Omental fat pad (tissue), 3 donors: ENCODE measurements at regions not wholly inside any gene's neighbourhood (a gene's known extent, or its start where the extent isn't known, plus 50 kb on each side); places are given as distances from the start of the nearest gene placed in this dataset.

Experiments used
- ATAC-seq: fragments of 150-250 bp; one replicate; pipeline ENCODE4 v1.9.1; 2016; ENCODE audit warnings: mild to moderate bottlenecking, moderate library complexity; ENCODE audit not compliant: low FRiP score
- DNase-seq: peaks from one replicate; pipeline ENCODE4 v3.0.0-alpha.2; 2019; ENCODE audit warnings: low spot score
- TF ChIP-seq, protein P1 (sequence below), 3 donors: fragments of 450-650 bp; IDR thresholded peaks; one replicate each; pipeline ENCODE4 v1.5.1; 2016 to 2017; ENCODE audit warnings: antibody characterized with exemption in 3 of 3, mild to moderate bottlenecking in 3 of 3, moderate library complexity in 2 of 3

GRCh38 chr1:229851511-229851910, 215.5 kb upstream of the GALNT2 start:
- TF ChIP-seq, protein P1, sequence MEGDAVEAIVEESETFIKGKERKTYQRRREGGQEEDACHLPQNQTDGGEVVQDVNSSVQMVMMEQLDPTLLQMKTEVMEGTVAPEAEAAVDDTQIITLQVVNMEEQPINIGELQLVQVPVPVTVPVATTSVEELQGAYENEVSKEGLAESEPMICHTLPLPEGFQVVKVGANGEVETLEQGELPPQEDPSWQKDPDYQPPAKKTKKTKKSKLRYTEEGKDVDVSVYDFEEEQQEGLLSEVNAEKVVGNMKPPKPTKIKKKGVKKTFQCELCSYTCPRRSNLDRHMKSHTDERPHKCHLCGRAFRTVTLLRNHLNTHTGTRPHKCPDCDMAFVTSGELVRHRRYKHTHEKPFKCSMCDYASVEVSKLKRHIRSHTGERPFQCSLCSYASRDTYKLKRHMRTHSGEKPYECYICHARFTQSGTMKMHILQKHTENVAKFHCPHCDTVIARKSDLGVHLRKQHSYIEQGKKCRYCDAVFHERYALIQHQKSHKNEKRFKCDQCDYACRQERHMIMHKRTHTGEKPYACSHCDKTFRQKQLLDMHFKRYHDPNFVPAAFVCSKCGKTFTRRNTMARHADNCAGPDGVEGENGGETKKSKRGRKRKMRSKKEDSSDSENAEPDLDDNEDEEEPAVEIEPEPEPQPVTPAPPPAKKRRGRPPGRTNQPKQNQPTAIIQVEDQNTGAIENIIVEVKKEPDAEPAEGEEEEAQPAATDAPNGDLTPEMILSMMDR (IDR thresholded peaks at IDR 0.05): no peak
- no peak for ATAC-seq
- DNase-seq: no peak

DNA sequence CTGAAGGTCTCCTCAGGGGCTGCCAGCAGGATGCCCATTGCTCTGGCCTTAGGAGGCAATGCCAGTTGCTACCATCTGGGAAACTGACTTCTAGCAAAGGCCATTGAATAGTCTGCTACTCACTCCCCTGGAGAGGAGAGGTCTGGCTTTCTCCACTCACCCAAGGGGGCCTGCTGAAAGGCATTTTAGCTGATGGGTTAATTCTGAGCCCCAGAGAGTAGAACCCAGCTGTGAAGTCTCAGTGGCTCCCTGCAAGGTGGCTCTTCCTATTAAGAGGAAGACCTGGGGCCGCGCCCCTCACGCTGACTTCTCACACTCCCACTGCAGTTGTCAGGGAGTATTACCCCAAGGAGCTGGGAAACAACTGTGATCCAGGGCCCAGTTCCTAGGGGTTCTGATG, 213.3 kb upstream of the GALNT2 start:
- TF ChIP-seq, protein P1 (IDR thresholded peaks at IDR 0.05): no peak
- DNase-seq: no peak
- ATAC-seq: no peak

DNA sequence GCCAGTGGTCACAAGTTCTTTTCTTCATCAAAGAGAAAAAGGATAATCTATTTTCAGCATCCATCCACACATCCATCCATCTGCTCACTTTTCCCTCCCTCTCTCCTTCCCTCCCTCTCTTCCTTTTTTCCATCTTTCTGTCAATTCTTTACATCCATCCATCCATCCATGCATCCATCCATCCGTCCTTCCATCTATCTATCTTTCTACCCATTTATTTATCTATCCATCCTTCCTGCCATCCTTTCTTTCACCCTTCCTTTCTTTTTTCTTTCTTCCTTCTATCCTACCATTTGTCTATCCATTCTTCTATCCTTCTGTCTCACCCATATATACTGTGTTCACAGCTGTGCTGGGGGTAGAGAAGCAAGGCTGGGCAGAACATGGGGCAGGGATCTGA, 212.4 kb upstream of the GALNT2 start:
- DNase-seq (no peak), ATAC-seq (no peak)
- TF ChIP-seq, protein P1 (IDR thresholded peaks at IDR 0.05): no peak

DNA sequence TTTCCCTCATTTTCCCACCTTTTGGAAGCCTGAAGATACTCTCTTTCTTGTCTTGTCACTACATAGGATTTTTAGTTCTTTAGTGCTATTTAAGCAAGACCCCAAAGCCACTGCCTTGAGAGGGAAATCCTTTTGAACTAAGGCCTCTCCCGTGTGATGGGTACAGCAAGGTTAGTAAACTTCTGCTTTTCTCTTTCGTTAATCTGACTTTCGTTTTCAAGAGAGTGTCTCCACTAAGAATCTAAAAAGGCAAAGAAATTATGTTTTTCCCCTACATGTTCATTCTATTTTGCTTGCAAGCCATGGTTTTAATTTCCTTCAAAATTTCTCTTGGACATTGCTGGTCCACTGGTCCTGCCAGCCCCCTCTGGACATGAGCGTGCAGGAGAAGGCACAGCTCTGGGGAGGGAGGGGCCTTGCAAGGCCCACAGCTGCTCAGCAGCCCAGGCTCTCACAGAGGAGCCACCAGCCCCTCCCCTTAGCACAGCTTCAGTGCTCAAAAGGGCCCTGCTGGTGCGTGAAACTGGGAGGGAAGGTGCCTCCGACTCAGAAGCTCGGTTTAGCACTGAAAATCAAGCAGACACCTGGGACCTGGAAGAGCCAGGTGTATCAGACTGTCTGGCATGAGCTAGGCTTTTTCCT, 210.9 kb upstream of the GALNT2 start:
- ATAC-seq: no peak

DNA sequence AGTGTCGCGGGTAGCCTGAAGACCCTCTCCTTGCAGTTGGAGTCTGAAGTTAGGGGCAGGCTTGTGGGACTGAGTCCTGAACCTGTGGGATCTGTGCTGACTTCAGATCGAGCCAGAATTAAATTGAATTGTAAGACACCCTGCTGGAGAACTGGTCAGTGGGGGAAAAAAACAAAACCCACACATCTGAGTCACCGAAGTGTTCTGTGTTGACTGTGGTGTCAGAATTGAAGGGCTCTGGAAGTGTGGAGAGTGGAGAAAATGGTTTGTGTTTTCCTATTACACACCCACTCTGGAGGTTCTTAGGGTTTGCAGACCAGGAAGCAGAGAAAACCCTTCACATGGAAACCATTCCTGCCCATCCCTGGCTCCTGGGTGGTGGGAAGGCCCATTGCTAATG, 209.5 kb upstream of the GALNT2 start:
- TF ChIP-seq, protein P1 (IDR thresholded peaks at IDR 0.05): no peak
- no peak for ATAC-seq
- no peak for DNase-seq

More for the DNA sequence above, 210.9 kb upstream of the GALNT2 start:
- DNase-seq: no peak
- TF ChIP-seq, protein P1 (IDR thresholded peaks at IDR 0.05): no peak

DNA sequence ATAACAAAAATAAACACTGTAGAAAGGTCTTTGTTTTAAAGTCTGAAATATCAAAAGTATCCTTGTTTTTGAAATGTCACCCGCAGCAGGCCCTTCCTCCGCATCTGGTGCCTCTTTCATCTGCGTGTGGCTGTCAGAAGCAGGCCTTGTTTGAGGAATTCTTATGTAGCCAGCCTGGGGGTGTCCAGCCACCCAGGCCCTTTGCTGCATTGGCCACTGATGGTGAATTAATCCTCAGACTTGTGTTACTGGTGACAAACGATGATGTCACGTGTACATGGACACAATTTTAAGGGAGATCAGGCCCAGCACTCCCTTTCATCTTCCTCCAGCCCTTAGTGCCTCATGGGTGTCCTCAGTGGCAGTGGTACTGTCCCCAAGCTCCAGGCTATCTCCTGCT, 208.0 kb upstream of the GALNT2 start:
- DNase-seq: no peak
- ATAC-seq: no peak
- TF ChIP-seq, protein P1 (IDR thresholded peaks at IDR 0.05): no peak

DNA sequence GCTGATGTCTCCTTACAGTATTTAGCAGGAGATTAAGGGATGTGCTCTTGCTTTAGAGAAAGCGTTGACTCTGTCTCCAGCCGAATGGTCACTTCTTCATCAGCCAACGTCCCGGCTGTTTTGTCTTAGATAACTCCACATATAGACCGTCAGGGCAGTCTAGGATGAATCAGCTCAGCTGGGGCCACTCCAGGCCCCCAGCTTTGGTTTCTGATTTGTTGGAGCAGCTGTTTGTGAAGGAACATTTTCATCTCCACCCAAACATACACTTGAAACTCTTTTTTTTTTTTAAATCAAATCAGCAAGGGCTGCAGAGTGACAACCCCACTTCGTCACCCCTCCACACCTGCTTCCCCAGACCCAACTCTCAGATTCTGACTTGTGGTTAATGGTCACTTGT, 206.1 kb upstream of the GALNT2 start:
- ATAC-seq (no peak), DNase-seq (no peak)
- TF ChIP-seq, protein P1 (IDR thresholded peaks at IDR 0.05): no peak
